MCF 10A (cell line): ENCODE measurements at regions not wholly inside any gene's neighbourhood (a gene's known extent, or its start where the extent isn't known, plus 50 kb on each side); places are given as distances from the start of the nearest gene placed in this dataset.

Experiments
- BruUV-seq: library from RNA; stranded (reverse); fragments of 400-500 nt; replicated peaks from 2 replicates; lab custom pipeline; 2021; lab: Mats Ljungman, UMichigan
- CTCF ChIA-PET: fragments of 300-600 bp; sonication (Branson Sonifier 250); formaldehyde crosslinking; extraction: SDS; loops from one replicate; lab custom pipeline; 2021; ENCODE audit warnings: antibody characterized with exemption, inconsistent platforms; lab: Yijun Ruan, JAX
- POLR2A ChIA-PET: fragments of 300-600, 350-650 bp; sonication (Branson Sonifier 250); formaldehyde crosslinking; extraction: SDS; loops from one replicate; lab custom pipeline; 2020; ENCODE audit warnings: antibody characterized with exemption, inconsistent platforms; lab: Yijun Ruan, JAX
- DNase-seq: peaks from one replicate; pipeline ENCODE4 v3.0.0-alpha.2; 2018; ENCODE audit not compliant: unreplicated experiment
- H3K27ac Mint-ChIP-seq: one replicate; pipeline ENCODE4 v1.8.0; 2022; ENCODE audit warnings: mild to moderate bottlenecking, low read depth, mixed read lengths; ENCODE audit not compliant: unreplicated experiment
- H3K27me3 Mint-ChIP-seq: one replicate; pipeline ENCODE4 v1.8.0; 2022; ENCODE audit warnings: mixed read lengths; ENCODE audit not compliant: insufficient read depth, unreplicated experiment
- H3K36me3 Mint-ChIP-seq: one replicate; pipeline ENCODE4 v1.8.0; 2022; ENCODE audit warnings: mild to moderate bottlenecking, moderate library complexity, mixed read lengths; ENCODE audit not compliant: insufficient read depth, unreplicated experiment
- H3K4me1 Mint-ChIP-seq: one replicate; pipeline ENCODE4 v1.8.0; 2022; ENCODE audit warnings: mixed read lengths; ENCODE audit not compliant: insufficient read depth, unreplicated experiment
- H3K4me3 Mint-ChIP-seq: one replicate; pipeline ENCODE4 v1.8.0; 2022; ENCODE audit warnings: mild to moderate bottlenecking, moderate library complexity, mixed read lengths; ENCODE audit not compliant: unreplicated experiment
- H3K9me3 Mint-ChIP-seq: one replicate; pipeline ENCODE4 v1.8.0; 2022; ENCODE audit warnings: mixed read lengths; ENCODE audit not compliant: unreplicated experiment
- intact Hi-C: fragments of 100-400 bp; cut with micrococcal nuclease; formaldehyde crosslinking; loops from 2 replicates; pipeline ENCODE4 v1.14.1; 2022
- TF ChIP-seq, protein P1 (sequence below): fragments of 200-600 bp; IDR thresholded peaks from one replicate; pipeline ENCODE4 v1.8.0; 2022; ENCODE audit warnings: antibody characterized with exemption, mild to moderate bottlenecking; ENCODE audit not compliant: unreplicated experiment

DNA sequence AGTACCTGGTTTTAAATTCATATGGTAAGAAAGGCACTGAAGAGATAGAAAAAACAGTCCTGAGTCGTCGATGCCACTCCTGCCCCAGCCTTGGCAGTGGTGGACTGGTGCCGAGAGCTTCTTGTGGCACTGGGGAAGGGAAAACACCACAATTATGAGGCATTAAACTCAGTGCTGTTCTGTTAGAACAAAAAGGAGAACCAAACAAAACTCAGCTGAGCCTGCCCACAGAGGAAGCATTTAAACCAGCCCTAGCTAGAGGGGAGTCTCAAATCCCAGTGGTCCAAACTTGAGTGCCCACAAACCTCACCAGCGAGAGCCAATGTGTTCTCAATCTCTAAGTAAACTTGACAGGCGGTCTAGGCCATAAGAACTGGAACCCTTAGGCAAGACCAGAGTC, 1254.5 kb upstream of the FAM98A start:
- Mint-ChIP-seq H3K27ac (no peak overlapping the region), H3K4me3 (no peak overlapping the region), H3K27me3 (peaks cover 41% of the 10 kb centered on the region), H3K4me1 (no peaks in the 10 kb centered on the region), H3K9me3 (peaks cover 8% of the 10 kb centered on the region), H3K36me3 (no peaks in the 10 kb centered on the region)
- CTCF ChIA-PET, result no interaction called here
- intact Hi-C loops, result no loop called here
- POLR2A ChIA-PET, result no interaction called here
- no TSS peak for BruUV-seq
- DNase-seq, result no peak
- TF ChIP-seq, protein P1, sequence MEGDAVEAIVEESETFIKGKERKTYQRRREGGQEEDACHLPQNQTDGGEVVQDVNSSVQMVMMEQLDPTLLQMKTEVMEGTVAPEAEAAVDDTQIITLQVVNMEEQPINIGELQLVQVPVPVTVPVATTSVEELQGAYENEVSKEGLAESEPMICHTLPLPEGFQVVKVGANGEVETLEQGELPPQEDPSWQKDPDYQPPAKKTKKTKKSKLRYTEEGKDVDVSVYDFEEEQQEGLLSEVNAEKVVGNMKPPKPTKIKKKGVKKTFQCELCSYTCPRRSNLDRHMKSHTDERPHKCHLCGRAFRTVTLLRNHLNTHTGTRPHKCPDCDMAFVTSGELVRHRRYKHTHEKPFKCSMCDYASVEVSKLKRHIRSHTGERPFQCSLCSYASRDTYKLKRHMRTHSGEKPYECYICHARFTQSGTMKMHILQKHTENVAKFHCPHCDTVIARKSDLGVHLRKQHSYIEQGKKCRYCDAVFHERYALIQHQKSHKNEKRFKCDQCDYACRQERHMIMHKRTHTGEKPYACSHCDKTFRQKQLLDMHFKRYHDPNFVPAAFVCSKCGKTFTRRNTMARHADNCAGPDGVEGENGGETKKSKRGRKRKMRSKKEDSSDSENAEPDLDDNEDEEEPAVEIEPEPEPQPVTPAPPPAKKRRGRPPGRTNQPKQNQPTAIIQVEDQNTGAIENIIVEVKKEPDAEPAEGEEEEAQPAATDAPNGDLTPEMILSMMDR, result no peak

DNA sequence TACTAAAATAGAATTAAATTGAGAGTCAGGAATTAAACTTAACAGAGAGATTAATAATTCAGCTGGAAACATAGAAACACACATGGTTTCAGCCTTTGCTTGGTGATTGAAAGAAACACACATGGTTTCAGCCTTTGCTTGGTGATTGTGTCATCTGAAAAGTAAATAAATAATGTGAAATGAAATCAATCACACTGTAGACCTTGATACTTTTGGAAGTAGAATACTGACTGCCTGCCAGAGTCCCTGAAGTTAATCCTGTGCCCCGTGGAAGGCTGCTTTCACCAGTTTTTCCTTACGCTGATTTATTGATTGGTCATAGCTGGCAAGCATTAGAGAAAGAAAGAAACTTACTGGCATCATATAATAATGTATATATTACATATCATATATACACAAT, 1252.7 kb upstream of the FAM98A start:
- Mint-ChIP-seq H3K36me3 (no peaks in the 10 kb centered on the region), H3K4me1 (no peaks in the 10 kb centered on the region), H3K4me3 (no peak overlapping the region), H3K27ac (no peak overlapping the region), H3K27me3 (peaks cover 33% of the 10 kb centered on the region), H3K9me3 (peaks cover 8% of the 10 kb centered on the region)
- ChIA-PET POLR2A (no interaction called here), CTCF (no interaction called here)
- no peak for DNase-seq
- intact Hi-C loops, result no loop called here
- TF ChIP-seq, protein P1, result no peak
- no TSS peak for BruUV-seq

DNA sequence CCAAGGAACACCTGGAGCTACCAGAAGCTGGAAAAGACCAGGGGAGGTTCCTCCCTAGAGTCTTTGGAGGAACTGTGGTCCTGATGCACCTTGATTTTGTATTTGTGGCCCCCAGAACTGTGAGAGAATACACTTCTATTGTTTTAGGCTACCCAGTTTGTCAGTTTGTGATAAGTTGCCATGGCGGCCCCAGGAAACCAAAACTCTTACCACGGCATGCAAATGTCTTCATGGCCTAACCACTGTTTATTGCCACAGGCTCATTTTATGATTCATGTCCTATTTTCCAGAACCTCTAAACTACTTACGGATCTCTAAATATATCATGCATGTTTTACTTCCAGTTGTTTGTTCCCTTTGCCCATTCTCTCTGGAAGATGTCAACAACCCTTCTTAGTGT, 1250.7 kb upstream of the FAM98A start:
- BruUV-seq, result no TSS peak
- TF ChIP-seq, protein P1, result no peak
- Mint-ChIP-seq H3K27ac (no peak overlapping the region), H3K9me3 (no peaks in the 10 kb centered on the region), H3K36me3 (no peaks in the 10 kb centered on the region), H3K27me3 (peaks cover 13% of the 10 kb centered on the region), H3K4me1 (no peaks in the 10 kb centered on the region), H3K4me3 (no peak overlapping the region)
- CTCF ChIA-PET, result no interaction called here
- intact Hi-C loops, result no loop called here
- DNase-seq, result no peak
- POLR2A ChIA-PET, result no interaction called here

DNA sequence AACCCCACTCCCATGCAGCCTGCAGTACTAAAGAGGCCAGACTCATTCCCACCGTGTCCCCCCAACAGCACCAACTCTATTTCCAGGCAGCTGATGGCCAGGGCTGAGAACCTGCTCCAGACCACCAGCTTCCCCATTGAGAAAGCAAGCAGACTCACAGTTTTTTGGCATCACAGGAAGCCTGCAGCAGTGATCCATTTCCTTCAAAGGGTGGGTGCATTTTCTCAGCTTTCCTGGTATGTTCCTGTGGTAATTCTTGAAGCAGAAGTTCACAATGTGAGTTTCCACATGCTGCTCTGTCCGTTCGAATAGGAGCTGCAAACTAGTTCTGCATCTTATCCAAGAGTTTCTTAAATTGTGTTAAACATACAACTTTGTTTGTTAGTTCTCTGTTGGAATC, 1249.6 kb upstream of the FAM98A start:
- intact Hi-C loops, result no loop called here
- no TSS peak for BruUV-seq
- CTCF ChIA-PET, result no interaction called here
- DNase-seq, result no peak
- Mint-ChIP-seq H3K27me3 (peaks cover 20% of the 10 kb centered on the region), H3K4me3 (no peak overlapping the region), H3K36me3 (no peaks in the 10 kb centered on the region), H3K9me3 (no peaks in the 10 kb centered on the region), H3K4me1 (no peaks in the 10 kb centered on the region), H3K27ac (no peak overlapping the region)
- POLR2A ChIA-PET, result no interaction called here
- TF ChIP-seq, protein P1, result no peak
